Gastroesophageal sphincter (tissue), 3 donors: ENCODE measurements at regions not wholly inside any gene's neighbourhood (a gene's known extent, or its start where the extent isn't known, plus 50 kb on each side); places are given as distances from the start of the nearest gene placed in this dataset.

Experiments used
- EP300 ChIP-seq: sonication (generic); formaldehyde crosslinking; IDR thresholded peaks from one replicate; pipeline ENCODE4 v1.6.1; 2017; ENCODE audit warnings: antibody characterized with exemption, mild to moderate bottlenecking
- POLR2A ChIP-seq, 2 donors: fragments of 450-650 bp; IDR thresholded peaks; one replicate each; pipeline ENCODE4 v1.6.1; 2017; ENCODE audit warnings: antibody characterized with exemption in 2 of 2, mild to moderate bottlenecking in 2 of 2, moderate library complexity in 1 of 2
- TF ChIP-seq, protein P1 (sequence below), 4 experiments: fragments of 200-600 bp in 2 of 4; fragments of 450-650 bp in 2 of 4; sonication (generic) in 1 of 4; IDR thresholded peaks; one replicate each; pipeline ENCODE4 v1.5.1; 2017 to 2019; ENCODE audit warnings: antibody characterized with exemption in 4 of 4, mild to moderate bottlenecking in 2 of 4, moderate library complexity in 2 of 4

DNA sequence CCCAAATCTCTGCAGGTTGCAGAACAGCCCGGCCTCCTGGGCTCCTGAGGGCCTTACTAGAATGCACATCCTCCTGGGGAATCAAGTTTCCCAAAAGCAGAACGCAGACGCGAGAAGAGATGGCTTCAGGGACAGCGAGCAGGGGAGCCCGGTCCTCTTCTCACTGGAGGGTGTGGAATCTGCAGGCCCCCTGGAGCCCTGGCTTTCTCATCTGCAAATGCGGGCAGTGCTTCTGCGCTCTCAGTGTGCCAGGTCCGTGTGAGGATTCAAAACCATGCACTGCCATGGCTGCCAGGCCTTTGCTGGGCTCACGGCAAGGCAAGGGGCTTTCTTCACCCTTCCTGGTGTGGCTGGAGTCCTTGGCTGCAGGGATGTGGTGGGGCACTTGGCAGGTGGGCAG lies 330.9 kb upstream of the MKI67 start:
- TF ChIP-seq, protein P1, sequence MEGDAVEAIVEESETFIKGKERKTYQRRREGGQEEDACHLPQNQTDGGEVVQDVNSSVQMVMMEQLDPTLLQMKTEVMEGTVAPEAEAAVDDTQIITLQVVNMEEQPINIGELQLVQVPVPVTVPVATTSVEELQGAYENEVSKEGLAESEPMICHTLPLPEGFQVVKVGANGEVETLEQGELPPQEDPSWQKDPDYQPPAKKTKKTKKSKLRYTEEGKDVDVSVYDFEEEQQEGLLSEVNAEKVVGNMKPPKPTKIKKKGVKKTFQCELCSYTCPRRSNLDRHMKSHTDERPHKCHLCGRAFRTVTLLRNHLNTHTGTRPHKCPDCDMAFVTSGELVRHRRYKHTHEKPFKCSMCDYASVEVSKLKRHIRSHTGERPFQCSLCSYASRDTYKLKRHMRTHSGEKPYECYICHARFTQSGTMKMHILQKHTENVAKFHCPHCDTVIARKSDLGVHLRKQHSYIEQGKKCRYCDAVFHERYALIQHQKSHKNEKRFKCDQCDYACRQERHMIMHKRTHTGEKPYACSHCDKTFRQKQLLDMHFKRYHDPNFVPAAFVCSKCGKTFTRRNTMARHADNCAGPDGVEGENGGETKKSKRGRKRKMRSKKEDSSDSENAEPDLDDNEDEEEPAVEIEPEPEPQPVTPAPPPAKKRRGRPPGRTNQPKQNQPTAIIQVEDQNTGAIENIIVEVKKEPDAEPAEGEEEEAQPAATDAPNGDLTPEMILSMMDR (IDR thresholded peaks at IDR 0.05): no peak
- TF ChIP-seq POLR2A (IDR thresholded peaks at IDR 0.05) (no peak), EP300 (no peak)
